Keratinocyte (primary cell): ENCODE measurements at regions not wholly inside any gene's neighbourhood (a gene's known extent, or its start where the extent isn't known, plus 50 kb on each side); places are given as distances from the start of the nearest gene placed in this dataset.

Source experiments
- DNase-seq: peaks from one replicate; pipeline ENCODE4 v3.0.0-alpha.2; 2011; ENCODE audit warnings: low read depth, missing footprints, low spot score
- FAIRE-seq: peaks from 2 replicates; lab custom pipeline; 2011; peaks lifted over from hg19 to GRCh38; lab: Jason Lieb, UNC
- H2AFZ ChIP-seq: 2 replicates; pipeline ENCODE4 v1.6.0; 2012; ENCODE audit warnings: low read length, control low read depth, inconsistent platforms; ENCODE audit not compliant: control insufficient read depth
- H3K27ac ChIP-seq: 2 replicates; pipeline ENCODE4 v1.5.1; 2011; ENCODE audit warnings: low read length; ENCODE audit not compliant: control insufficient read depth, insufficient read depth
- H3K27me3 ChIP-seq: 3 replicates; pipeline ENCODE4 v1.6.0; 2011; ENCODE audit warnings: low read length; ENCODE audit not compliant: control insufficient read depth, insufficient read depth; ENCODE audit errors: extremely low read depth
- H3K36me3 ChIP-seq, 2 experiments: 2 replicates in 1 of 2; 3 replicates in 1 of 2; pipeline ENCODE4 v1.5.1; 2011; ENCODE audit warnings: low read length in 2 of 2, mild to moderate bottlenecking in 1 of 2; ENCODE audit not compliant: control insufficient read depth in 2 of 2, insufficient read depth in 2 of 2; ENCODE audit errors: extremely low read depth in 1 of 2
- H3K4me1 ChIP-seq: 3 replicates; pipeline ENCODE4 v1.5.1; 2011; ENCODE audit warnings: low read length; ENCODE audit not compliant: control insufficient read depth, insufficient read depth; ENCODE audit errors: extremely low read depth
- H3K4me2 ChIP-seq: 3 replicates; pipeline ENCODE4 v1.6.0; 2011; ENCODE audit warnings: low read depth, low read length; ENCODE audit not compliant: control insufficient read depth, insufficient read depth; ENCODE audit errors: extremely low read depth
- H3K4me3 ChIP-seq, 3 experiments: fragments of 200-600 bp in 1 of 3; sonication (generic) in 1 of 3; 2 replicates in 2 of 3; 3 replicates in 1 of 3; pipeline ENCODE4 v1.5.1; 2011 to 2016; ENCODE audit warnings: low read length in 3 of 3, mild to moderate bottlenecking in 3 of 3, control low read depth in 2 of 3, inconsistent platforms in 1 of 3, low read depth in 1 of 3, mixed read lengths in 1 of 3, mixed run types in 1 of 3, moderate library complexity in 1 of 3; ENCODE audit not compliant: control insufficient read depth in 2 of 3, insufficient read depth in 2 of 3; ENCODE audit errors: extremely low read depth in 1 of 3
- H3K79me2 ChIP-seq: 2 replicates; pipeline ENCODE4 v1.6.0; 2012; ENCODE audit warnings: low read length; ENCODE audit not compliant: control insufficient read depth, insufficient read depth
- H3K9ac ChIP-seq: 3 replicates; pipeline ENCODE4 v1.6.0; 2011; ENCODE audit warnings: low read length; ENCODE audit not compliant: control insufficient read depth, insufficient read depth; ENCODE audit errors: extremely low read depth
- H3K9me1 ChIP-seq: 3 replicates; pipeline ENCODE4 v1.6.0; 2011; ENCODE audit warnings: low read length; ENCODE audit not compliant: control insufficient read depth, insufficient read depth; ENCODE audit errors: extremely low read depth
- H3K9me3 ChIP-seq: 2 replicates; pipeline ENCODE4 v1.5.1; 2012; ENCODE audit warnings: low read depth, low read length; ENCODE audit not compliant: control insufficient read depth
- H4K20me1 ChIP-seq: 3 replicates; pipeline ENCODE4 v1.6.0; 2011; ENCODE audit warnings: low read length; ENCODE audit not compliant: control insufficient read depth, insufficient read depth; ENCODE audit errors: extremely low read depth
- CTCF ChIP-seq, 3 experiments: IDR thresholded peaks in 1 of 3; conservative IDR thresholded peaks in 1 of 3; optimal IDR thresholded peaks in 1 of 3; 2 replicates in 2 of 3; 3 replicates in 1 of 3; pipeline versions ENCODE3 to v1.5.1; 2011; ENCODE audit warnings: low read length in 3 of 3, mild to moderate bottlenecking in 3 of 3, moderate library complexity in 2 of 3, control low read depth in 1 of 3, inconsistent platforms in 1 of 3; ENCODE audit not compliant: insufficient read depth in 2 of 3; ENCODE audit errors: extremely low read depth in 1 of 3
- EZH2 ChIP-seq: IDR thresholded peaks from one replicate; pipeline ENCODE4 v1.6.1; 2012; ENCODE audit warnings: inconsistent platforms, mild to moderate bottlenecking, low read length, moderate library complexity
- dilution Hi-C: fragments of 300-500 bp; cut with MboI; formaldehyde crosslinking; loops from one replicate; pipeline ENCODE4 v1.7.0; 2020; ENCODE audit warnings: low sequenced_read_pairs; ENCODE audit not compliant: extremely low pct_ligation_motif_present

GRCh38 chrX:26670521-26670920 is 454.6 kb downstream of the MAGEB5 start:
- Histone ChIP-seq H3K4me2 (no peak overlapping the region), H3K27me3 (no peaks in the 10 kb centered on the region), H3K4me3 (no peak overlapping the region), H3K9ac (no peak overlapping the region), H3K9me3 (no peaks in the 10 kb centered on the region), H3K4me1 (no peaks in the 10 kb centered on the region), H3K79me2 (no peaks in the 10 kb centered on the region), H3K27ac (no peak overlapping the region), H3K9me1 (no peaks in the 10 kb centered on the region), H2AFZ (no peak overlapping the region), H4K20me1 (no peaks in the 10 kb centered on the region), H3K36me3 (no peaks in the 10 kb centered on the region)
- FAIRE-seq (no peak), DNase-seq (no peak)
- dilution Hi-C loops = no loop called here
- TF ChIP-seq EZH2 (no peak), CTCF (optimal IDR thresholded peaks at IDR 0.05 in 1 of 3, IDR thresholded peaks at IDR 0.05 in 1 of 3, conservative IDR thresholded peaks at IDR 0.05 in 1 of 3; ENCODE audit: extremely low read depth in 1 of 3, insufficient read depth in 2 of 3, low read length in 3 of 3) (no peak)

GRCh38 chrX:26664919-26665318 is 448.9 kb downstream of the MAGEB5 start:
- DNase-seq = no peak
- H3K27ac ChIP-seq = no peak overlapping the region
- H3K9me3 ChIP-seq = no peaks in the 10 kb centered on the region
- no peak overlapping the region for H3K4me2 ChIP-seq
- dilution Hi-C loops = no loop called here
- no peaks in the 10 kb centered on the region for H3K9me1 ChIP-seq
- H3K36me3 ChIP-seq = no peaks in the 10 kb centered on the region
- no peak overlapping the region for H3K4me3 ChIP-seq
- no peak for TF ChIP-seq EZH2
- no peak for TF ChIP-seq CTCF (optimal IDR thresholded peaks at IDR 0.05 in 1 of 3, IDR thresholded peaks at IDR 0.05 in 1 of 3, conservative IDR thresholded peaks at IDR 0.05 in 1 of 3; ENCODE audit: extremely low read depth in 1 of 3, insufficient read depth in 2 of 3, low read length in 3 of 3)
- H3K4me1 ChIP-seq = no peaks in the 10 kb centered on the region
- no peak overlapping the region for H2AFZ ChIP-seq
- H3K27me3 ChIP-seq = no peaks in the 10 kb centered on the region
- no peak overlapping the region for H3K9ac ChIP-seq
- no peaks in the 10 kb centered on the region for H3K79me2 ChIP-seq
- FAIRE-seq = no peak
- no peaks in the 10 kb centered on the region for H4K20me1 ChIP-seq
